HEK293 (cell line): ENCODE measurements at regions not wholly inside any gene's neighbourhood (a gene's known extent, or its start where the extent isn't known, plus 50 kb on each side); places are given as distances from the start of the nearest gene placed in this dataset.

Source experiments
- CTCF ChIA-PET: fragments of 350-600 bp; formaldehyde crosslinking; extraction: SDS; loops from one replicate; lab custom pipeline; 2021; ENCODE audit warnings: antibody characterized with exemption; lab: Yijun Ruan, JAX
- POLR2A ChIA-PET: fragments of 300-600 bp; formaldehyde crosslinking; extraction: SDS; loops from one replicate; lab custom pipeline; 2020; ENCODE audit warnings: antibody characterized with exemption, inconsistent platforms; lab: Yijun Ruan, JAX
- H3K27ac ChIP-seq: fragments of 200-500 bp; sonication (Bioruptor generic); 2 replicates; pipeline ENCODE4 v1.5.1; 2014; ENCODE audit warnings: low read depth, low read length, control low read depth, inconsistent platforms; ENCODE audit errors: extremely low read depth
- H3K36me3 ChIP-seq, 2 experiments: fragments of 200-500 bp in 1 of 2; sonication (Bioruptor generic) in 1 of 2; 1 replicate in 1 of 2; 2 replicates in 1 of 2; pipeline ENCODE4 v1.5.1; 2014 to 2017; ENCODE audit warnings: inconsistent platforms in 2 of 2, low read length in 2 of 2; ENCODE audit not compliant: control insufficient read depth in 2 of 2, insufficient read depth in 1 of 2
- H3K4me1 ChIP-seq: fragments of 200-500 bp; sonication (Bioruptor generic); 2 replicates; pipeline ENCODE4 v1.5.1; 2014; ENCODE audit warnings: mild to moderate bottlenecking, low read length, inconsistent platforms; ENCODE audit not compliant: control insufficient read depth, insufficient read depth
- H3K4me3 ChIP-seq: 2 replicates; pipeline ENCODE4 v1.5.1; 2011; ENCODE audit warnings: low read depth, mild to moderate bottlenecking, control low read depth, low read length, moderate library complexity
- H3K9me3 ChIP-seq: fragments of 200-500 bp; sonication (Bioruptor generic); 2 replicates; pipeline ENCODE4 v1.5.1; 2014; ENCODE audit warnings: low read depth, low read length, inconsistent platforms; ENCODE audit not compliant: control insufficient read depth, insufficient read depth
- ATF2 ChIP-seq: fragments of 450-650 bp; formaldehyde crosslinking; IDR thresholded peaks from 2 replicates; pipeline ENCODE4 v1.5.1; 2016; ENCODE audit warnings: missing biosample characterization, missing genetic modification characterization, low read depth
- BCL6B ChIP-seq: fragments of 450-650 bp; formaldehyde crosslinking; IDR thresholded peaks from 2 replicates; pipeline ENCODE4 v1.5.1; 2017; ENCODE audit warnings: missing biosample characterization, missing genetic modification characterization
- GFI1B ChIP-seq: fragments of 450-650 bp; formaldehyde crosslinking; IDR thresholded peaks from 2 replicates; pipeline ENCODE4 v1.5.1; 2016; ENCODE audit warnings: missing biosample characterization, missing genetic modification characterization
- GLI2 ChIP-seq: fragments of 450-650 bp; formaldehyde crosslinking; IDR thresholded peaks from 2 replicates; pipeline ENCODE4; 2017; ENCODE audit warnings: missing biosample characterization, missing genetic modification characterization, low read depth, borderline replicate concordance
- GLI4 ChIP-seq: fragments of 450-650 bp; formaldehyde crosslinking; IDR thresholded peaks from 2 replicates; pipeline ENCODE4 v1.5.1; 2016; ENCODE audit warnings: missing biosample characterization, missing genetic modification characterization
- IKZF3 ChIP-seq: fragments of 450-650 bp; IDR thresholded peaks from 2 replicates; pipeline ENCODE4 v1.5.0; 2018; ENCODE audit warnings: missing biosample characterization, mild to moderate bottlenecking, missing genetic modification characterization, moderate library complexity
- PATZ1 ChIP-seq: fragments of 450-650 bp; formaldehyde crosslinking; IDR thresholded peaks from 2 replicates; pipeline ENCODE4 v1.5.1; 2016; ENCODE audit warnings: missing biosample characterization, missing genetic modification characterization
- PRDM1 ChIP-seq: fragments of 450-650 bp; formaldehyde crosslinking; IDR thresholded peaks from 2 replicates; pipeline ENCODE4; 2016; ENCODE audit warnings: missing biosample characterization, missing genetic modification characterization
- SALL2 ChIP-seq: fragments of 450-650 bp; formaldehyde crosslinking; IDR thresholded peaks from 2 replicates; pipeline ENCODE4 v1.5.0; 2017; ENCODE audit warnings: missing biosample characterization, mild to moderate bottlenecking, missing genetic modification characterization, borderline replicate concordance
- ZFP3 ChIP-seq: fragments of 450-650 bp; formaldehyde crosslinking; IDR thresholded peaks from 2 replicates; pipeline ENCODE4 v1.5.1; 2016; ENCODE audit warnings: low read depth, missing biosample characterization, missing genetic modification characterization
- ZFP69B ChIP-seq: fragments of 450-650 bp; formaldehyde crosslinking; IDR thresholded peaks from 2 replicates; pipeline ENCODE4 v1.5.1; 2016; ENCODE audit warnings: missing biosample characterization, missing genetic modification characterization
- ZNF10 ChIP-seq: fragments of 450-650 bp; formaldehyde crosslinking; IDR thresholded peaks from 2 replicates; pipeline ENCODE4 v1.5.1; 2017; ENCODE audit warnings: missing biosample characterization, missing genetic modification characterization
- ZNF138 ChIP-seq: fragments of 450-650 bp; formaldehyde crosslinking; IDR thresholded peaks from 2 replicates; pipeline ENCODE4 v1.5.1; 2016; ENCODE audit warnings: missing biosample characterization, missing genetic modification characterization, borderline replicate concordance
- ZNF148 ChIP-seq: fragments of 450-650 bp; formaldehyde crosslinking; IDR thresholded peaks from 2 replicates; pipeline ENCODE4 v1.5.0; 2017; ENCODE audit warnings: missing biosample characterization, missing genetic modification characterization, borderline replicate concordance
- ZNF211 ChIP-seq: fragments of 450-650 bp; formaldehyde crosslinking; IDR thresholded peaks from 2 replicates; pipeline ENCODE4 v1.5.1; 2016; ENCODE audit warnings: low read depth, missing biosample characterization, missing genetic modification characterization
- ZNF221 ChIP-seq: fragments of 450-650 bp; formaldehyde crosslinking; IDR thresholded peaks from 2 replicates; pipeline ENCODE4 v1.5.1; 2017; ENCODE audit warnings: missing biosample characterization, missing genetic modification characterization, borderline replicate concordance
- ZNF280C ChIP-seq: fragments of 450-650 bp; formaldehyde crosslinking; IDR thresholded peaks from 2 replicates; pipeline ENCODE4 v1.5.1; 2016; ENCODE audit warnings: missing biosample characterization, missing genetic modification characterization
- ZNF292 ChIP-seq: fragments of 450-650 bp; formaldehyde crosslinking; IDR thresholded peaks from 2 replicates; pipeline ENCODE4 v1.5.1; 2016; ENCODE audit warnings: low read depth, missing biosample characterization, missing genetic modification characterization, borderline replicate concordance
- ZNF37A ChIP-seq: fragments of 450-650 bp; IDR thresholded peaks from 2 replicates; pipeline ENCODE4 v1.5.1; 2018; ENCODE audit warnings: missing biosample characterization, missing genetic modification characterization
- ZNF423 ChIP-seq: fragments of 450-650 bp; formaldehyde crosslinking; IDR thresholded peaks from 2 replicates; pipeline ENCODE4 v1.5.1; 2016; ENCODE audit warnings: missing biosample characterization, missing genetic modification characterization
- ZNF473 ChIP-seq: fragments of 450-650 bp; formaldehyde crosslinking; IDR thresholded peaks from 2 replicates; pipeline ENCODE4 v1.5.1; 2017; ENCODE audit warnings: missing biosample characterization, missing genetic modification characterization
- ZNF510 ChIP-seq: fragments of 450-650 bp; formaldehyde crosslinking; IDR thresholded peaks from 2 replicates; pipeline ENCODE4 v1.5.1; 2018; ENCODE audit warnings: mild to moderate bottlenecking, missing genetic modification characterization, missing biosample characterization; ENCODE audit not compliant: insufficient replicate concordance
- ZNF514 ChIP-seq: fragments of 450-650 bp; formaldehyde crosslinking; IDR thresholded peaks from 2 replicates; pipeline ENCODE4 v1.5.1; 2016; ENCODE audit warnings: missing biosample characterization, missing genetic modification characterization
- ZNF529 ChIP-seq: fragments of 450-650 bp; formaldehyde crosslinking; IDR thresholded peaks from 2 replicates; pipeline ENCODE4 v1.5.1; 2017; ENCODE audit warnings: missing genetic modification characterization, missing biosample characterization; ENCODE audit not compliant: insufficient replicate concordance
- ZNF585B ChIP-seq: fragments of 450-650 bp; formaldehyde crosslinking; IDR thresholded peaks from 2 replicates; pipeline ENCODE4 v1.5.1; 2016; ENCODE audit warnings: missing biosample characterization, missing genetic modification characterization
- ZNF776 ChIP-seq: fragments of 450-650 bp; formaldehyde crosslinking; IDR thresholded peaks from 2 replicates; pipeline ENCODE4 v1.5.0; 2017; ENCODE audit warnings: missing biosample characterization, missing genetic modification characterization, borderline replicate concordance
- ZNF837 ChIP-seq: fragments of 450-650 bp; formaldehyde crosslinking; IDR thresholded peaks from 2 replicates; pipeline ENCODE4 v1.5.1; 2016; ENCODE audit warnings: missing biosample characterization, missing genetic modification characterization

GRCh38 chr2:236857781-236858180 is 227.9 kb upstream of the COPS8 start:
- Histone ChIP-seq H3K36me3 (no peaks in the 10 kb centered on the region), H3K4me3 (no peak overlapping the region), H3K4me1 (no peaks in the 10 kb centered on the region), H3K27ac (no peak overlapping the region), H3K9me3 (no peaks in the 10 kb centered on the region)
- POLR2A ChIA-PET = no interaction called here
- CTCF ChIA-PET = interaction anchor here (0.6 kb wide), 1 partner anchor 30 kb away, joined by 4 read pairs; no protein-coding TSS in a partner anchor
- TF ChIP-seq GFI1B (tag by site-specific recombination) (no peak), ZNF37A (tag by site-specific recombination) (no peak), ZNF510 (tag by site-specific recombination) (no peak), ZNF211 (tag by site-specific recombination) (no peak), ZNF280C (tag by site-specific recombination) (no peak), PRDM1 (tag by site-specific recombination) (no peak), ZNF585B (no peak), ZNF837 (tag by site-specific recombination) (no peak), GLI4 (tag by site-specific recombination) (no peak), ZNF776 (tag by site-specific recombination) (no peak), ZNF292 (tag by site-specific recombination) (no peak), ZNF138 (tag by site-specific recombination) (no peak), ZNF473 (no peak)

GRCh38 chr2:236858661-236859060 is 227.0 kb upstream of the COPS8 start:
- ChIA-PET POLR2A (no interaction called here), CTCF (interaction anchor here (0.6 to 0.7 kb wide), 4 partner anchors 11 to 532 kb away, joined by 3 to 4 read pairs (median 3); no protein-coding TSS in a partner anchor)
- no peak overlapping the region for H3K27ac ChIP-seq
- H3K36me3 ChIP-seq = no peaks in the 10 kb centered on the region
- H3K4me3 ChIP-seq = no peak overlapping the region
- no peaks in the 10 kb centered on the region for H3K9me3 ChIP-seq
- no peaks in the 10 kb centered on the region for H3K4me1 ChIP-seq
- TF ChIP-seq PATZ1 (tag by site-specific recombination) (no peak), ZFP69B (tag by site-specific recombination) (no peak), ZNF423 (tag by site-specific recombination) (no peak), ZNF473 (no peak), ZNF221 (tag by site-specific recombination) (no peak), ZNF529 (no peak), ZNF10 (tag by site-specific recombination) (no peak), ATF2 (tag by site-specific recombination) (no peak), IKZF3 (tag by site-specific recombination) (no peak), ZNF514 (tag by site-specific recombination) (no peak), ZNF148 (tag by site-specific recombination) (no peak), BCL6B (tag by site-specific recombination) (no peak), GLI2 (tag by site-specific recombination) (no peak), SALL2 (tag by site-specific recombination) (no peak), ZFP3 (no peak)
